Esophagus squamous epithelium (tissue), 4 donors: ENCODE measurements at regions not wholly inside any gene's neighbourhood (a gene's known extent, or its start where the extent isn't known, plus 50 kb on each side); places are given as distances from the start of the nearest gene placed in this dataset.

ENCODE experiments used
- POLR2A ChIP-seq, 4 donors: fragments of 450-650 bp; IDR thresholded peaks; one replicate each; pipeline ENCODE4 v1.6.1; 2017; ENCODE audit warnings: antibody characterized with exemption in 4 of 4, mild to moderate bottlenecking in 4 of 4, moderate library complexity in 3 of 4
- TF ChIP-seq, protein P1 (sequence below), 6 experiments: fragments of 450-650 bp in 4 of 6; fragments of 200-600 bp in 2 of 6; sonication (generic) in 2 of 6; IDR thresholded peaks; one replicate each; pipeline ENCODE4 v1.5.1; 2016 to 2019; ENCODE audit warnings: antibody characterized with exemption in 6 of 6, mild to moderate bottlenecking in 4 of 6, moderate library complexity in 4 of 6

DNA sequence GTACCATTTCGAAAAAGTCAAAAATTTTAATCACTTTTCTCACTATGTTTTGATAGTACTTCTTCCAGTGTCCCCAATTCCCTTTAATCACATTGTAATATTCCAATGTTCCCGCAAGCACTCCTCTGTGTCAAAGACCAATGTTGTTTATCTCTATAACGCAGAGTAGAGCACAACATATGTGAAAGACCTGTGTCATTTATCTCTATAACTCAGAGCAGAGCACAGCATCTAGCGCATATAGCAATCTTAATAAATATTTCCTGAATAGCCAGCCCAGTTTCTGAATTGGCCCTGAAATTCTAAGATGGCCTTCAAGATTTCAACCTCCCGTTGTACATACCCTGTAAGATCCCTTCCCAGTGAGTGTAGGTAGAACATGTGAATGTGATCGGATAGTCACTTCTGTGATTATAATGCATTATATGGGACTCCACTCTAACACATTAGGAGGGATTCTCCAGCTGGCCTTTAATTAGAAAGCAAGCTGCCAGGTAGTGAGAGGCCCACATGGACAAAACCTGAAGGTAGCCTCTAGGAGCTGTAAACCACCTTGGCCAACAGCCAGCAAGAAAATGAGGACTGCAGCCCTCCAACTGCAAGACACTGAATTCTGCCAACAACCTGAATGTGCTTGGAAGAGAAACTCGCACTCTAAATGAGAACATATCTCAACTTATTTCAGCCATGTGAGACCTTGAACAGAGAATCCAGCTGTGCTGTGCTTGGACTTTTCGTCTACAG lies 238.8 kb upstream of the SYT10 start:
- no peak for TF ChIP-seq POLR2A (IDR thresholded peaks at IDR 0.05)
- TF ChIP-seq, protein P1, sequence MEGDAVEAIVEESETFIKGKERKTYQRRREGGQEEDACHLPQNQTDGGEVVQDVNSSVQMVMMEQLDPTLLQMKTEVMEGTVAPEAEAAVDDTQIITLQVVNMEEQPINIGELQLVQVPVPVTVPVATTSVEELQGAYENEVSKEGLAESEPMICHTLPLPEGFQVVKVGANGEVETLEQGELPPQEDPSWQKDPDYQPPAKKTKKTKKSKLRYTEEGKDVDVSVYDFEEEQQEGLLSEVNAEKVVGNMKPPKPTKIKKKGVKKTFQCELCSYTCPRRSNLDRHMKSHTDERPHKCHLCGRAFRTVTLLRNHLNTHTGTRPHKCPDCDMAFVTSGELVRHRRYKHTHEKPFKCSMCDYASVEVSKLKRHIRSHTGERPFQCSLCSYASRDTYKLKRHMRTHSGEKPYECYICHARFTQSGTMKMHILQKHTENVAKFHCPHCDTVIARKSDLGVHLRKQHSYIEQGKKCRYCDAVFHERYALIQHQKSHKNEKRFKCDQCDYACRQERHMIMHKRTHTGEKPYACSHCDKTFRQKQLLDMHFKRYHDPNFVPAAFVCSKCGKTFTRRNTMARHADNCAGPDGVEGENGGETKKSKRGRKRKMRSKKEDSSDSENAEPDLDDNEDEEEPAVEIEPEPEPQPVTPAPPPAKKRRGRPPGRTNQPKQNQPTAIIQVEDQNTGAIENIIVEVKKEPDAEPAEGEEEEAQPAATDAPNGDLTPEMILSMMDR (IDR thresholded peaks at IDR 0.05): no peak
